Right ventricle myocardium superior (tissue), 1 donor: ENCODE measurements at regions not wholly inside any gene's neighbourhood (a gene's known extent, or its start where the extent isn't known, plus 50 kb on each side); places are given as distances from the start of the nearest gene placed in this dataset.
"Not testable (repeated sequence)": the region's sequence is repeated elsewhere in the genome, so short reads cannot be mapped to it uniquely, and the experiment has no call there.

Experiments used
- ATAC-seq: fragments of 200-7000 bp; cut with Tn5 transposase; one replicate; pipeline ENCODE4 v1.9.1; 2020; ENCODE audit warnings: mild to moderate bottlenecking; ENCODE audit not compliant: poor library complexity
- DNase-seq: peaks from one replicate; pipeline ENCODE4 v3.0.0-alpha.2; 2020
- intact Hi-C: fragments of 100-400 bp; cut with DNase I; formaldehyde crosslinking; loops from one replicate; pipeline ENCODE4 v1.11.2; 2022
- donor health status: DM: no; HTN: yes; CAD: no; lungs with severe emphysema.

GRCh38 chrX:140190441-140191108 lies 225.3 kb upstream of the CXorf66 start:
- ATAC-seq, result no peak
- no peak for DNase-seq
- intact Hi-C loops, result no loop called here

- ATAC-seq (no peak), DNase-seq (no peak)
- intact Hi-C loops, result no loop called here
Measured at GRCh38 chrX:140180585-140180984, 215.3 kb upstream of the CXorf66 start.

GRCh38 chrX:140177821-140178220 lies 212.5 kb upstream of the CXorf66 start:
- intact Hi-C loops, result no loop called here
- DNase-seq, result no peak
- no peak for ATAC-seq

GRCh38 chrX:140172401-140172800 lies 207.1 kb upstream of the CXorf66 start:
- intact Hi-C loops, result no loop called here
- ATAC-seq, result no peak
- DNase-seq, result no peak

- intact Hi-C loops, result no loop called here
- DNase-seq (no peak), ATAC-seq (no peak)
Measured at GRCh38 chrX:140167551-140167950, 202.2 kb upstream of the CXorf66 start.

GRCh38 chrX:140165849-140166248 lies 200.5 kb upstream of the CXorf66 start:
- intact Hi-C loops, result no loop called here
- DNase-seq, result no peak
- ATAC-seq, result no peak

- ATAC-seq (no peak), DNase-seq (no peak)
- intact Hi-C loops, result no loop called here
Measured at GRCh38 chrX:140164391-140164790, 199.1 kb upstream of the CXorf66 start.

GRCh38 chrX:140163371-140164159 lies 198.2 kb upstream of the CXorf66 start:
- no peak for ATAC-seq
- intact Hi-C loops, result no loop called here

GRCh38 chrX:140157611-140158010 lies 192.3 kb upstream of the CXorf66 start:
- ATAC-seq (no peak), DNase-seq (no peak)
- intact Hi-C loops, result no loop called here

More at GRCh38 chrX:140163371-140164159, 198.2 kb upstream of the CXorf66 start:
- no peak for DNase-seq

- no peak for DNase-seq
- ATAC-seq, result no peak
- intact Hi-C loops, result no loop called here
Measured at GRCh38 chrX:140157143-140157542, 191.8 kb upstream of the CXorf66 start.

- no peak for ATAC-seq
- no peak for DNase-seq
- intact Hi-C loops, result no loop called here
Measured at GRCh38 chrX:140151316-140151715, 186.0 kb upstream of the CXorf66 start.

- ATAC-seq, result no peak
- intact Hi-C loops, result no loop called here
- DNase-seq, result no peak
Measured at GRCh38 chrX:140149761-140150160, 184.4 kb upstream of the CXorf66 start.

GRCh38 chrX:140141444-140142029 lies 176.2 kb upstream of the CXorf66 start:
- intact Hi-C loops, result no loop called here

GRCh38 chrX:140138492-140138891 lies 173.2 kb upstream of the CXorf66 start:
- ATAC-seq, intact Hi-C loops, DNase-seq: not testable (repeated sequence)

More at GRCh38 chrX:140141444-140142029, 176.2 kb upstream of the CXorf66 start:
- DNase-seq (no peak), ATAC-seq (no peak)

GRCh38 chrX:140138065-140138464 lies 172.7 kb upstream of the CXorf66 start:
- intact Hi-C loops, ATAC-seq, DNase-seq: not testable (repeated sequence)

- ATAC-seq (no peak), DNase-seq (no peak)
- intact Hi-C loops, result no loop called here
Measured at GRCh38 chrX:140132937-140133336, 167.6 kb upstream of the CXorf66 start.

- ATAC-seq, result no peak
- no peak for DNase-seq
- intact Hi-C loops, result no loop called here
Measured at GRCh38 chrX:140123446-140123845, 158.1 kb upstream of the CXorf66 start.

- ATAC-seq, DNase-seq, intact Hi-C loops: not testable (repeated sequence)
Measured at GRCh38 chrX:140114059-140114458, 148.7 kb upstream of the CXorf66 start.

GRCh38 chrX:140110081-140110650 lies 144.8 kb upstream of the CXorf66 start:
- intact Hi-C loops, result no loop called here
- ATAC-seq (no peak), DNase-seq (no peak)
